Progenitor cell of endocrine pancreas (in vitro differentiated cells): ENCODE measurements at regions not wholly inside any gene's neighbourhood (a gene's known extent, or its start where the extent isn't known, plus 50 kb on each side); places are given as distances from the start of the nearest gene placed in this dataset.

Source experiments
- DNase-seq: peaks from one replicate; pipeline ENCODE4 v3.0.0; 2021; ENCODE audit warnings: low spot score; ENCODE audit not compliant: unreplicated experiment
- H3K27ac Mint-ChIP-seq: 2 replicates; pipeline ENCODE4 v1.8.0; 2021; ENCODE audit warnings: mild to moderate bottlenecking, moderate library complexity, mixed read lengths
- H3K27me3 Mint-ChIP-seq: 2 replicates; pipeline ENCODE4 v1.8.0; 2021; ENCODE audit warnings: mixed read lengths
- H3K36me3 Mint-ChIP-seq: 2 replicates; pipeline ENCODE4 v1.8.0; 2022; ENCODE audit warnings: mixed read lengths; ENCODE audit not compliant: insufficient read depth
- H3K4me1 Mint-ChIP-seq: 2 replicates; pipeline ENCODE4 v1.8.0; 2021; ENCODE audit warnings: low read depth, mixed read lengths
- H3K4me3 Mint-ChIP-seq: 2 replicates; pipeline ENCODE4 v1.8.0; 2021; ENCODE audit warnings: low read depth, mild to moderate bottlenecking, moderate library complexity, mixed read lengths
- H3K9me3 Mint-ChIP-seq: 2 replicates; pipeline ENCODE4 v1.8.0; 2021; ENCODE audit warnings: low read depth, mixed read lengths
- CTCF ChIP-seq: fragments of 200-600 bp; sonication (generic); IDR thresholded peaks from one replicate; pipeline ENCODE4 v1.5.0; 2021; ENCODE audit warnings: antibody characterized with exemption, mild to moderate bottlenecking; ENCODE audit not compliant: unreplicated experiment

- Mint-ChIP-seq H3K4me3 (no peak overlapping the region), H3K9me3 (peaks cover 3% of the 10 kb centered on the region), H3K27me3 (no peaks in the 10 kb centered on the region), H3K27ac (no peak overlapping the region), H3K4me1 (no peaks in the 10 kb centered on the region), H3K36me3 (no peaks in the 10 kb centered on the region)
- no peak for TF ChIP-seq CTCF
- no peak for DNase-seq
These were observed 679.3 kb upstream of the ALCAM start for GRCh38 chr3:104687362-104687761.

- no peak for DNase-seq
These were observed 670.2 kb upstream of the ALCAM start for GRCh38 chr3:104696470-104696869.

GRCh38 chr3:104711406-104711805 lies 655.3 kb upstream of the ALCAM start:
- H3K36me3 Mint-ChIP-seq, result no peaks in the 10 kb centered on the region
- no peak overlapping the region for H3K4me3 Mint-ChIP-seq
- DNase-seq, result no peak
- no peak for TF ChIP-seq CTCF
- H3K27ac Mint-ChIP-seq, result no peak overlapping the region
- no peaks in the 10 kb centered on the region for H3K4me1 Mint-ChIP-seq
- no peaks in the 10 kb centered on the region for H3K27me3 Mint-ChIP-seq
- H3K9me3 Mint-ChIP-seq, result no peaks in the 10 kb centered on the region

More at GRCh38 chr3:104696470-104696869, 670.2 kb upstream of the ALCAM start:
- H3K4me1 Mint-ChIP-seq, result no peaks in the 10 kb centered on the region
- no peak overlapping the region for H3K4me3 Mint-ChIP-seq
- H3K36me3 Mint-ChIP-seq, result no peaks in the 10 kb centered on the region
- H3K27me3 Mint-ChIP-seq, result no peaks in the 10 kb centered on the region
- no peak overlapping the region for H3K27ac Mint-ChIP-seq
- peaks cover 9% of the 10 kb centered on the region for H3K9me3 Mint-ChIP-seq
- TF ChIP-seq CTCF, result no peak

GRCh38 chr3:104715972-104716371 lies 650.7 kb upstream of the ALCAM start:
- H3K9me3 Mint-ChIP-seq, result no peaks in the 10 kb centered on the region
- no peaks in the 10 kb centered on the region for H3K36me3 Mint-ChIP-seq
- no peaks in the 10 kb centered on the region for H3K4me1 Mint-ChIP-seq
- no peak for DNase-seq
- no peak overlapping the region for H3K27ac Mint-ChIP-seq
- no peak for TF ChIP-seq CTCF
- H3K4me3 Mint-ChIP-seq, result no peak overlapping the region
- H3K27me3 Mint-ChIP-seq, result no peaks in the 10 kb centered on the region

- DNase-seq, result no peak
- H3K4me1 Mint-ChIP-seq, result no peaks in the 10 kb centered on the region
- H3K36me3 Mint-ChIP-seq, result no peaks in the 10 kb centered on the region
- H3K27me3 Mint-ChIP-seq, result no peaks in the 10 kb centered on the region
- H3K4me3 Mint-ChIP-seq, result no peak overlapping the region
- H3K27ac Mint-ChIP-seq, result no peak overlapping the region
- no peaks in the 10 kb centered on the region for H3K9me3 Mint-ChIP-seq
- no peak for TF ChIP-seq CTCF
These were observed 648.9 kb upstream of the ALCAM start for GRCh38 chr3:104717828-104718196.
